Activated CD4-positive, alpha-beta T cell treated with anti-CD3 and anti-CD28 coated beads for 1 hour (primary cell): ENCODE measurements at regions not wholly inside any gene's neighbourhood (a gene's known extent, or its start where the extent isn't known, plus 50 kb on each side); places are given as distances from the start of the nearest gene placed in this dataset.
"Not testable (repeated sequence)": the region's sequence is repeated elsewhere in the genome, so short reads cannot be mapped to it uniquely, and the experiment has no call there.

ENCODE experiments used
- DNase-seq: peaks from one replicate; pipeline ENCODE4 v3.0.0-alpha.2; 2020

DNA sequence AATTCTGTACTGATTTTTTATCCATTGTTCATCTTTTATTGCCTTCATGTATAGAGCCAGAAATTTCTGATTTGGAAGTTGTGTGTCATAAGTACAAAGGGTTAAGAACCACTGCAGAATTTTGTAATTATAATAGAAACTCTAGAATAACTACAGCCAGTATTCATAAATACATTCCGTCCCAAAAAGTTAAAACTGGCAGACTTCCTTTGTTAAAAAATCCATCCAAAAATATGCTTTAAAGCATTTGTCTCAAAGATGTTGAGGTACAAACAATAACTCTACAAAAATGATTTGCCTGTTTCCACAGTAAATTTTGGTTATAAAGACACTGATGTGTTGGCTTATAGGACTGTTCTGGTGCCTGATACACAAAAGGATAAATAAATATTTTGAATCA lies 436.6 kb downstream of the DTWD2 start:
- no peak for DNase-seq

GRCh38 chr5:118551031-118551430 lies 437.3 kb downstream of the DTWD2 start:
- no peak for DNase-seq

DNA sequence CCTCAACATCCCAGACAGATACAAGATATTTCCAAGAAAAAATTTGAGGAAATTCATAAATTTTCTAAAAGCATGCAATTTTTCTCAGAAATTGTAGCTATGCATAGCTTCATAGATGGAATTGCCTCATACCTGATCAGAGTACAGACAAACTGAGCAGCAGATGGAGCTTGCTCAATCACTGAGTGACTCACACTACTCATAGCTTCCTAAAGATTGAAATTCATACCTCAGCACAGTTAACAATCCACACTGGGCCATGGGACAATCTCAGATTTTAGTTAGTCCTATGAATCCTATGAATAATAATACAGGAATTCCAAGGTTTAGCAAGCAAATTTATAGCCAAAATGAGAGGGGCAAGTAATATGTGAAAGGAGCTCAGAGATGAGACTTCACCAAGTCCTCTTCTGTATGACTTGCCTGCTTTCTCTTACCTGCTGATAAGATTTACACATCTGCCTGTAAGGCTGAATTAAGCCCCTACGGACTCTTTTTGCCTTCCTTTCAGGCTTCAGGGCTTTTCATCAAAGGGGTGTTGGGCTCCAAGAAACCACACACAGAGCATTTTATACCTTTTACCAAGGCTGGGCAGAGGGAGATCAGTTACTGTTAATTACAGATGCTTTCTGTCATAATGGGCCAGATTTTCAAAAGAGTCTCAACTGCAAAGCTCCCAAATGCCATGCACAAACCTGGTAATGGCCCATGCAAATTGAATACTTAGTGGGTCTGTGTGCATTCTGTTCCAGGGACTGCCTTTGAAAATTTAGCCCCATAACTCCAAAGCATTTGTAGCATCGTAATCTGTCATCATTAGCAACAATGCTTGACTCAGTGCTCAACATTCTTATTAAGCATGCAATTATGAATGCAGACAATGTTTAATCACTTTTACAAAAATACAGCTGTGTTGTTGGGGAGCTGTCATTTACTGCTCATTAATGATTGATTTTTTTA lies 439.3 kb downstream of the DTWD2 start:
- DNase-seq, result no peak

GRCh38 chr5:118545470-118545869 lies 442.9 kb downstream of the DTWD2 start:
- no peak for DNase-seq

- no peak for DNase-seq
These were observed 443.4 kb downstream of the DTWD2 start for GRCh38 chr5:118544887-118545449.

DNA sequence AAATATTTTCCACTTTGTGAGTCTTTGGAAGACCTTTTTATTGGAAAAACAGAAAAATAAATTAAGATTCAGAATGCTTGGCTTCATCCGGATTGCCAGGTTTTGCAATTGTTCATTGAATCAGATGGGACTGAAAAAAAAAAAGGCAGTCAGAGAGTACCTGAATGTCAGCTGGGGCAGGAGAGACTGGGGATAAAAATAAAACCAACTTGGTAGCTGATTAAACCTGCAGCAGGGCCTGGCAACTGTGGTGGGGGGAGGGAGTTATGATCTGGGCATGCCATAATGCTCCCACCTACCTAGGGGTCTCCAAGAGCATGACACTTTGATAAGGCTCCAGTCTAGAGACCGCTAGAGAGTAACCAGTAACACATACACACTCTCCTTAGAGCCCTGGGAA lies 454.4 kb downstream of the DTWD2 start:
- DNase-seq, result no peak

DNA sequence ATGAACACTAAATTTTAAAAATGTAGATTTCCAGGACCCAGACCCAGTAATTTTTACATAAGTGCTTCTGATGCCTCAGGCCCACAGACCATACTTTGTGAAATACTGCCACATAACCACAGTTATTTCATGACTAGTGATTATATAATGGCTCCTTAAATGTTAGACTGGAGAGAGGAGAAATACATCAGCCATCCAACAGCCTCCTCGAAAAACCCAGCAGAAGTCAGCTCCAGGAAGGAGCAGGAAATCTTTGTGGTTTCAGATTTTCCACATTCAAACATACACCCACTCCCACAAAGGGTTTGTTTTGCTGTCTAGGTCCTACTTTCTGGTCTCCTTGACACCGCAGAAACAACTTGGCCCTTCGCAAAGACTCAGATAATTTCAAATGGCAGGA lies 455.2 kb downstream of the DTWD2 start:
- DNase-seq, result no peak

- no peak for DNase-seq
These were observed 457.1 kb downstream of the DTWD2 start for GRCh38 chr5:118531276-118531675.

GRCh38 chr5:118529361-118530144 lies 458.8 kb downstream of the DTWD2 start:
- DNase-seq, result no peak

DNA sequence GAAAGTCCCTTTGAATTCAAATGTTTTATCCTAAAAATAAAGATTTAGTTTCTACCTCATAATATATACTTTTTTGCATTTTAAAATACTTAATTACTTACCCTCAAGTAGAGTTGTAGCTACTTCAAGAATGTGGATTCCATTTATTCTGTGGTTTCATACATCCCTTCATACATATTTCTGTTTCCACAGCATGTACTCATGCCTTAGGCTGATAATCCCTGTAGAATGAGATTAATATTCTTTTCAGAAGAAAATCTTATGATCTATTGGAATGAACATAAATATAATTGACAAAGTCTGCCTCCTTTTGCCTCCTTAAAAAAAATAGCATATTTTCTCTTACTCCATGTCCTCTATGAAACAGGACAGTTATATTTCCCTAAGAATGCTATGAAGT lies 465.7 kb downstream of the DTWD2 start:
- no peak for DNase-seq

GRCh38 chr5:118520771-118521415 lies 467.5 kb downstream of the DTWD2 start:
- DNase-seq, result no peak

GRCh38 chr5:118519466-118519865 lies 468.9 kb downstream of the DTWD2 start:
- no peak for DNase-seq

GRCh38 chr5:118518720-118519119 lies 469.6 kb downstream of the DTWD2 start:
- DNase-seq, result no peak

DNA sequence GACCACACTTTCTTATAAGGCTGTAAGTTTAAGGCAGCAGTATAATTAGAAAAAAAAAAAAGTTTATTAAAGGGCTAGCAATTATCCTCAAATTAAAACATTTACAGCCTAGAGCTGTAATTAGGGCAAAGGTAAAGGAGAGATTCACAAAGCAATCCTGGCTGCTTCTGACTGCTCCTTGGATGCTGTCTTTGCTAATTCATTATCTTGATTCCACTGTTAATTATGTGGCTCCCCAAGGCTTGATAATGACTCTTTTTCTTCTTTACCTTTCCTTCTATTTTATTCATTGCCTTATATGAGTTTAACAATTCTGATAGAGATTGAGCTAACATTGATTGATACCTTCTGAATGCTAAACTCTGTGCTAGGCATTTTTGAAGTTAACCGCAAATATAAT lies 476.5 kb downstream of the DTWD2 start:
- DNase-seq, result no peak

GRCh38 chr5:118506217-118506852 lies 482.0 kb downstream of the DTWD2 start:
- DNase-seq, result no peak

- not testable (repeated sequence) for DNase-seq
These were observed 486.1 kb downstream of the DTWD2 start for GRCh38 chr5:118502232-118502631.

DNA sequence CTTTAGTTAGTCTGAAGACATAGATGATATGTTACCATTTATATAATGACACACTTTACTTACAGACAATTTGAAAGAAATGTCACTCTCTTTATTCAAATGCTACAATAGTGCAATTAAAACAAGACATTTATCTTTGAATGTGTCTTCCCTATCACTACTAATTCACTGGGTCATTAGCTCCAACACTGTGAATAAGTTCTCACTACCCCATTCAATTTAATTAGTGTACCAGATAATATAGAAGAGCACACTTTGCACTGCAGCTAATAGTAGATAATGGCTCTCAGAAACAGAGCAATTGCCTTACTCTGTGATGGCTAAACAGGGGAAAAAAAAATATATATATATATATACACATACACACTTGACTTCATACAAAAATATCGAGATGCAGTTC lies 497.0 kb downstream of the DTWD2 start:
- DNase-seq, result no peak

DNA sequence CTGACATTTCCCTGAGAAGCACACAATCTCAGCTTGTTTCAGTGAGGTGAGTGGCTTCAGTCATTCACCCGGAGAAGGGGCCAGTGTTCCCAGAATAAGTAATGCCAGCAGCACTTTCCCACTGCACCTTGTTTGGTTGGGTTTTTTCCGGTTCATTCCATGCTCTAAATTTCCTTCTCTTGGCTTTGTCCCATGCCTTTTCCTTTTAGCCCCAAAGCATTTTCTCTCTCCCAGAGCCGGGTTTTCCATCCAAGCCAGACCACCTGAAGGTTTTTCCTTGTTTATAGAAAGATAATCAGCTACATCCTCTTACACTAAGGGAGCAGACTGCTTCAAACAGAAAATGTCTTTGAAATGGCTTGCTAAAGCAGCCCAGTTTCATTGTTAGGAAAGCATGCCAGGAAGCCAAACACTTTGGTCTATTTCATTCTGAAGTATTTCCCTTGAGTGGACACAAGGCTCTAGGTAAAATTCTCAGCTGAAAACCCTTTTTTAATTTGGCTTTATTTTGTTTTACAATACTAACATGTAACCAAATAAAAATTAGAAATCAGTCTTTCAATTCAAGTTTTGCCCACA lies 501.6 kb downstream of the DTWD2 start:
- no peak for DNase-seq

DNA sequence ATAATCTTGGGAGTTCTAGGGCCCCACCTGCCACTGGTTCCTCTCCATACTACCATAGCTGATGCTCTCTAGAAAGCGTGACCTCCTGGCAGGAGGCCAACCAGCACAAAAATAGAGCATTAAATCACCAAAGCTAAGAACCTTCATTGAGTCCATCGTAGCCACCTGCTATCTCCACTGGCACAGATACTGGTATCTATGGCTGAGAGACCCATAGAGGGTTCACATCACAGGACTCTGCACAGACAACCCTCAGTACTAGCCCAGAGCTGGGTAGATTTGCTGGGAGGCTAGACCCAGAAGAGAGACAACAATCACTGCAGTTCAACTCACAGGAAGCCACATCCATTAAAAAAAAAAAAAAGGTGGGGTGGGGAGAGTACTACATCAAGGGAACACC lies 509.1 kb downstream of the DTWD2 start:
- DNase-seq, result no peak

DNA sequence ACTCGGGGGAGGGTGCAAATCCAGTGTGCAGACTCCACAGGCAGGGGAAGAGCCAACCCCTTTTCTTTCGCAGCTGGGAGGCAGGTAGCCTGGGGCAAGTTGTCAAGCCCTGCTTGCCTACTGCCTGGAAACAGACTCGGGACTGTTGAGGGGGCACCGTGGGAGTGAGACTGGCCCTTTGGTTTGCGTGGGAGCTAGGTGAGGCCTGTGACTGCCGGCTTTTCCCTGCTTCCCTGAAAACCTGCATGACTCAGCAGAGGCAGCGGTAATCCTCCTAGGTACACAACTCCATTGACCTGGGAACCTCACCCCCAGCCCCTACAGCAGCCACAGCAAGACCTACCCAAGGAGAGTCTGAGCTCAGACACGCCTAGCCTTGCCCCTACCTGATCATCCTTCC lies 509.5 kb downstream of the DTWD2 start:
- no peak for DNase-seq

GRCh38 chr5:118468085-118468484 lies 520.3 kb downstream of the DTWD2 start:
- DNase-seq, result no peak

DNA sequence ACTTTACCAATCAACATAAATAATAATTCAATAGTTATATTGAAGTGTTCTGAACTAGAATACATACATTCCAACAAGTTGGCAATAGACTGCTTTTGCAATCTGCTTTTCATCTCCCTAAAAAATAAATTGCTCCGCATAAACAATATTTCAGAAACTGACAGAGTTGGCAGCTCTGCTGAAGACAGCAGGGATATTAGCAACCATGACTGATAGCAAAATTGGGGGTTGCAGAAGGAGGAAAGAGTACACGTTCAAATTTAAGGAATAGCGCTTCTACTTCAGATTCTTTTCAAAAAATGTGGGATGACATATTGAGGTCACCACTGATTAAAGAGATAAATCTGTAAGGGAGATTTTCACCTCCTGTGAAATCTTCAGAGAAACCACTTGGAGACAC lies 521.2 kb downstream of the DTWD2 start:
- DNase-seq, result no peak
